ENCODE measurements at regions not wholly inside any gene's neighbourhood (a gene's known extent, or its start where the extent isn't known, plus 50 kb on each side); places are given as distances from the start of the nearest gene placed in this dataset.

- Histone ChIP-seq H3K4me3 (ENCODE audit: low read length, poor library complexity, severe bottlenecking) (no peak overlapping the region), H3K9me2 (replicated peaks; ENCODE audit: low read depth, low read length) (no peaks in the 10 kb centered on the region), H3K4me1 (ENCODE audit: insufficient read depth, low read length, poor library complexity, severe bottlenecking) (peaks cover 43% of the 10 kb centered on the region), H3F3A (ENCODE audit: low read depth) (peaks cover 3% of the 10 kb centered on the region; the same call in 1 of the 2 replicates), H3K79me2 (ENCODE audit: insufficient read depth, low read length) (no peaks in the 10 kb centered on the region), H3K9ac (ENCODE audit: low read depth, low read length, poor library complexity, severe bottlenecking) (no peak overlapping the region), H3K9me3 (ENCODE audit: insufficient read depth, low read depth, low read length) (no peaks in the 10 kb centered on the region), H2AFZ (ENCODE audit: low read length) (no peak overlapping the region), H4K20me1 (ENCODE audit: insufficient read depth, low read length, poor library complexity, severe bottlenecking) (no peaks in the 10 kb centered on the region), H3K27me3 (ENCODE audit: insufficient read depth, low read length, poor library complexity, severe bottlenecking) (no peaks in the 10 kb centered on the region), H3K36me3 (ENCODE audit: insufficient read depth, low read length) (no peaks in the 10 kb centered on the region), H3K4me2 (ENCODE audit: low read depth, low read length, poor library complexity, severe bottlenecking) (no peak overlapping the region)
- no peak for TF ChIP-seq CTCF (conservative IDR thresholded peaks at IDR 0.05; ENCODE audit: low read length)
- no peak for TF ChIP-seq EZH2phosphoT487 (IDR thresholded peaks at IDR 0.05; ENCODE audit: borderline replicate concordance)
Measured at GRCh38 chr6:135105710-135106109, 51.1 kb upstream of the HBS1L start.

GRCh38 chr6:135105299-135105698, 50.7 kb upstream of the HBS1L start:
- no peaks in the 10 kb centered on the region for H3K9me2 ChIP-seq (replicated peaks; ENCODE audit: low read depth, low read length)
- no peak overlapping the region for H3K4me2 ChIP-seq (ENCODE audit: low read depth, low read length, poor library complexity, severe bottlenecking)
- no peaks in the 10 kb centered on the region for H3K27me3 ChIP-seq (ENCODE audit: insufficient read depth, low read length, poor library complexity, severe bottlenecking)
- H3K4me1 ChIP-seq (ENCODE audit: insufficient read depth, low read length, poor library complexity, severe bottlenecking): peaks cover 40% of the 10 kb centered on the region
- no peaks in the 10 kb centered on the region for H4K20me1 ChIP-seq (ENCODE audit: insufficient read depth, low read length, poor library complexity, severe bottlenecking)
- no peak overlapping the region for H3K9ac ChIP-seq (ENCODE audit: low read depth, low read length, poor library complexity, severe bottlenecking)
- no peak overlapping the region for H2AFZ ChIP-seq (ENCODE audit: low read length)
- no peak for TF ChIP-seq CTCF (conservative IDR thresholded peaks at IDR 0.05; ENCODE audit: low read length)
- no peak for TF ChIP-seq EZH2phosphoT487 (IDR thresholded peaks at IDR 0.05; ENCODE audit: borderline replicate concordance)
- H3K36me3 ChIP-seq (ENCODE audit: insufficient read depth, low read length): no peaks in the 10 kb centered on the region
- no peaks in the 10 kb centered on the region for H3K79me2 ChIP-seq (ENCODE audit: insufficient read depth, low read length)
- H3K9me3 ChIP-seq (ENCODE audit: insufficient read depth, low read depth, low read length): no peaks in the 10 kb centered on the region
- H3K4me3 ChIP-seq (ENCODE audit: low read length, poor library complexity, severe bottlenecking): no peak overlapping the region
- peaks cover 3% of the 10 kb centered on the region; the same call in 1 of the 2 replicates for H3F3A ChIP-seq (ENCODE audit: low read depth)
